GM19035 (cell line): ENCODE measurements at regions not wholly inside any gene's neighbourhood (a gene's known extent, or its start where the extent isn't known, plus 50 kb on each side); places are given as distances from the start of the nearest gene placed in this dataset.
"Not testable (repeated sequence)": the region's sequence is repeated elsewhere in the genome, so short reads cannot be mapped to it uniquely, and the experiment has no call there.

Source experiments
- ATAC-seq: cut with Tn5 transposase; IDR thresholded peaks from one replicate; pipeline ENCODE4 v1.9.1; 2021; ENCODE audit not compliant: unreplicated experiment

DNA sequence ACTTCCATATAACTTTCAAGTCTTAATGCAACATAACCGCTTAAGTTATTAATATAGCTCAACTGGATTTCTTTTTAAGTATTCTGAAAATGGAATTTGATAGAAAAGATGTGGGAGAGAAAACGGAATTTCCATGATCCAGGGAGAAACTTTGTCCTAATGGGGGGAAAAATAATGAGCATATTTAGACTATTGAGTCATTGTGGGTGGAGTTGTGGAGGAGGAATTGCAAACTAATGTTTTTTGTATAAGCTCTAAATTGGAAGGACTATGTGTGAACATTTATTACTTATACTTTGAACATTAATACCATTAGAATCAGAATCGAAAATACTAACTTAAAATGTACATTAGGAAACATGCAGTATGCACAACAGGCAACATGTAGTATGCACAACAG, 159.9 kb upstream of the NEGR1 start:
- ATAC-seq, result no peak

GRCh38 chr1:72439036-72439435, 156.7 kb upstream of the NEGR1 start:
- no peak for ATAC-seq

DNA sequence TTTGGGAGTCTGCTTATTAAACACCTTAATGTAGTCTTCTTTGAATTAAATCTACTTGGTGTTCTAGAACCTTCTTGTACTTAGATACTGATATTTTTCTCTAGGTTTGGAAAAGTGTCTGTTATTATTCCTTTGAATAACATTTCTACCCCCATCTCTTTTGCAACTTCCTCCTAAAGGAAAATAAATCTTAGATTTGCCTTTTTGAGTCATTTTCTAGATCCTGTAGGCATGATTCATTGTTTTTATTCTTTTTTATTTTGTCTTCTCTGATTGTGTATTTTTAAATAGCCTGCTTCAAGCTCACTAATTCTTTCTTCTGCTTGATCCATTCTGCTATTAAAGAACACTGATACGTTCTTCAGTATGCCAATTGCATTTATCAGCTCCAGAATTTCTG, 155.9 kb upstream of the NEGR1 start:
- ATAC-seq, result no peak

- peak; percentile 45 for ATAC-seq
Observed at GRCh38 chr1:72435025-72435424, 152.7 kb upstream of the NEGR1 start.

GRCh38 chr1:72434070-72434469, 151.7 kb upstream of the NEGR1 start:
- ATAC-seq, result peak; percentile 4

DNA sequence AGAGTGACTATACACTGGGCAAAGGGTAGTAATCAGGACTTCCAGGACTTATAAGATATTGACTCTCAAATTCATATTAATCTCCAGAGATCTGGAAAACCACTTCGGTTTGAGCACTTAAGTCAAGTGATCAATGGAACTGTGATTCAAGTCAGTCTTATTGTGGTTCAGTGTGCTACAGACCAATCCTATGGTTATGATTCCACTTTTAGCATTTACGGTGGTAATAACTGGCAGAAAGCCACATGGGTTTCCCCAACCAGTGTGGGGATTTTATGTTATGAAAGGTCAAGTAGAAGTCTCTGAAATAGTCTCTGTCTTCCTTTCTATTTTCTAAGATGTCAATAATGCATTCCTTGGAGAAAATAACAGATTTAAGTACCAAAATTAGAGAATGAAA, 151.3 kb upstream of the NEGR1 start:
- ATAC-seq, result peak; percentile 55

DNA sequence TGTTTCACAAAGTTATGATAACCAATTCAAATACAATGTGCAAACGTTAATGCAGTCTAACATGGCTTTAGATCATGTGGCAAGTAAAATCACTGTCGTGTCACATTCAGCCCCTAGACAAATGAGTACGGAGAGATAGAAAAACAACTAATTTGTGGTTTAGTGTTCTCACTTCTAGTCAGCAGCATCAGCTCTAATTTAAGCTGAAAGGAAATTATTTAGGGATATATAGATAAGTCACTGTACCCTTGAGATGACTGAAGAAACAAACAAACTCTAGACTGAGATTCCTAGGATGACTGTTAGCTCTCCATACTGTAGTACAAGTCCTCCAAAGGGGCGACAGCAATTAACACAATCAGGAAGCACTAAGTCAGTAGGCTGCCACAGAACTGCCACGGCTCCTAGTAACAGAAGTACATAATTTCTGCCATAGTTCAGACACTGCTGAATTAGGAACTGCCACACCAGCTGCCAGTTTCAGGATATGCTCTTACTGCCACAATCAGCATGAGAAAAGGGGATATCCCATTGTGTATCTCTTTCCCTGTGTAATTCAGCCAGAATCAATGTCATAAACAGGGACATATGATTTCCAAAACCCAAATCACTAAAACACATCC, 150.4 kb upstream of the NEGR1 start:
- peak; percentile 44 for ATAC-seq

DNA sequence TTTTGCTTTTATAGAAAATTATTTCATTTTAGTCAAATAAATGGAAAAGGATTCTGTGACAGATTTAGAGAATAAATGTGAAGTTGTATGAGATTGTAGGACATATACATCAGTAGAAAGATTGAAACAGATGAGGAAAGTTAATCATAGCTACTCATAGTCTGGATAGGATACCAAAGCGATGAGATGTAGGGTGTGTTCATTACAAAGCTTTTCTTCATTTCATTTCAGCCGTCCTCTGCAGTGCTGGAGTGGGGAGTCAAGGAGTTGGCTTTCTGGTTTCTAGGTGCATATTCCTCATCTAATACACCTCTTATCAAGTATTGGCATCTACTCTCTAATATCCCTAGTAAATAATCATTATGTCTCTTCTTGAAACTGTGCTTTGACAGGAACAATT, 149.5 kb upstream of the NEGR1 start:
- no peak for ATAC-seq

DNA sequence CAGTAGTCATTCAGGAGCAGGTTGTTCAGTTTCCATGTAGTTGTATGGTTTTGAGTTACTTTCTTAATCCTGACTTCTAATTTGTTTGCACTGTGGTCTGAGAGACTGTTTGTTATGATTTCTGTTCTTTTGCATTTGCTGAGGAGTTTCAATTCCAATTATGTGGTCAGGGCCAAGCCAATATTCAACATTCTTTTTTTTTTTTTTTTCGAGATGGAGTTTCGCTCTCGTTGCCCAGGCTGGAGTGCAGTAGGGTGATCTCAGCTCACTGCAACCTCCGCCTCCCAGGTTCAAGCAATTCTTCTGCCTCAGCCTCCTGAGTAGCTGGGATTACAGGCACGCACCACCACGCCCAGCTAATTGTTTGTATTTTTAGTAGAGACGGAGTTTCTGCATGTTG, 145.9 kb upstream of the NEGR1 start:
- not testable (repeated sequence) for ATAC-seq

- no peak for ATAC-seq
Observed at GRCh38 chr1:72419229-72419628, 136.9 kb upstream of the NEGR1 start.

DNA sequence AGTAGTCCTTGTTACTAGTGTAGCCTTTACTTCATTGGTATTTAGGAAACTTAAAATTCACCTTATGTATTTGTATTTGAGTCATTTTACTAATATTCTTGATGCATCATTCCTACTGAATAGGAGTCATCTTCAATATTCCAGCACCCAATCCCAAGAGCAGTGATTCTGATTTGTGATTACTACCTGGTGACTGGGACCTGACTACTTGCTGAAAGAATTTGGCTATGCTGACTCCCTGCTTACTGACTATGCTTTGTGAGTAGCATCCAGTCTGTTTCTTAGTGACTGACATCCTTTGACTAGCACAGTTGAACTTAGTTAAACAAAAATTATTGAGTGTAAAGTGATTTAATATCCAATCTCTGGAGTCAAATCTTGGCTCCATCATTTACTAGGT, 129.9 kb upstream of the NEGR1 start:
- ATAC-seq, result no peak

- no peak for ATAC-seq
Observed at GRCh38 chr1:72399807-72400206, 117.5 kb upstream of the NEGR1 start.

DNA sequence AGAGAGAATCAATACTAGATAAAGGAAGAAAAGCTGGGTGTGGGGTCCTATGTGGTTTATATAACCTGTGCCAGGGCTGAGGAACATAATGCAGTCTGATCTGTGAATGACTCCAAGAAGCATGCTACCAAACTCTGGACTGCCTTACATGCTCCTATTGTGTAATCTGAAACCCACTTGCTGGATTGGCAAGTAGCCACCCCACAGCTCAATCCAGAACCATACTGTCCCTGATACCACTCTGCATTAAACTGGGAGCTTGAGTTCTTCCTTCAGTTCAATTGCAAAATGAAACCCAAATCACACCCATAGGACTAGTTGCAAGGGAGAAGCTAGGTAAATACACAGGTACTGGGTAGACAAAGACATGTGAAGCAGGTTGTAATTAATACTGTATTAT, 115.4 kb upstream of the NEGR1 start:
- ATAC-seq, result no peak

- ATAC-seq, result no peak
Observed at GRCh38 chr1:72394457-72394856, 112.1 kb upstream of the NEGR1 start.

DNA sequence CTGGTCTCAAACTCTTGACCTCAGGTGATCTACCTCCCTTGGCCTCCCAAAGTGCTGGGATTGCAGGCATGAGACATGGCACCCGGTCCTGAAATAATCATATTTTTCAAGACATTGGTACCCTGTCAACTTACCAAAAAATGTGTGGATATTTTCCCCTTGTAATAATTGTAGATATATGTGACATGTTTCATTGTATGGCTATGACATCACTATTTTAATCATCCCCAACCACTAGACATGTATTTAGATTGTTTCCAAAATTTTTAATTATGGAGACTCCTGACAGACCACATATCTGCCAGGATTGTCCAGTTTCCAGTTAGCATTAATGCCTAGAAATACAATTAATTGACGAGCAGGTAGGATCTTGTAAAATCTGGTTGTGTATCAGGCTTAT, 96.7 kb upstream of the NEGR1 start:
- ATAC-seq, result no peak

GRCh38 chr1:72375226-72375625, 92.9 kb upstream of the NEGR1 start:
- no peak for ATAC-seq

- ATAC-seq, result no peak
Observed at GRCh38 chr1:72371259-72372035, 89.1 kb upstream of the NEGR1 start.

GRCh38 chr1:72370836-72371235, 88.5 kb upstream of the NEGR1 start:
- ATAC-seq, result not testable (repeated sequence)

DNA sequence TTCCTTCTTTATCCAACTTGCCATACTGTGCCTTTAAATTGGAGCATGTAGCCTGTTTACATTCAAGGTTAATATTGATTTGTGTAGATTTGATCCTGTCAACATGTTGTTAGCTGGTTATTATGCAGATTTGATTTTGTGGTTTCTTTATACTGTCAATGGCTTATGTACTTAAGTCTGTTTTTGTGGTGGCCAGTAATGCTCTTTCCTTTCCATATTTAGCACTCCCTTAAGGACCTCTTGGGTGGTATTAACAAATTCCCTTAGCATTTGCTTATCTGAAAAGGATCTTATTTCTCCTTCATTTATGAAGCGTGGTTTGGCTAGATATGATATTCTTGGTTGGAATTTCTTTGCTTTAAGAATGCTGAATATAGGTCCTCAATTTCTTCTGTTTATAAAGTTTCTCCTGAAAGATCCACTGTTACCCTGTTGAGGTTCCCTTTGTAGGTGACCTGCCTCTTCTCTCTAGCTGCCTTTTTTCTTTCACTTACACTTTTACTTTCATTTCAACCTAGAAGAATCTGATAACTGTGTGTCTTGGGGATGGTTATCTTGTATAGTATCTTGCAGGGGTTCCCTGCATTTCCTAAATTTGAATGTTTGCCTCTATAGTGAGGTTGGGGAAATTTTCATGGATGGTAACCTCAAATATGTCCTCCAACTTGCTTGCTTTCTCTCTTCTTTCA, 86.9 kb upstream of the NEGR1 start:
- ATAC-seq, result no peak

GRCh38 chr1:72366466-72366865, 84.1 kb upstream of the NEGR1 start:
- ATAC-seq, result no peak

DNA sequence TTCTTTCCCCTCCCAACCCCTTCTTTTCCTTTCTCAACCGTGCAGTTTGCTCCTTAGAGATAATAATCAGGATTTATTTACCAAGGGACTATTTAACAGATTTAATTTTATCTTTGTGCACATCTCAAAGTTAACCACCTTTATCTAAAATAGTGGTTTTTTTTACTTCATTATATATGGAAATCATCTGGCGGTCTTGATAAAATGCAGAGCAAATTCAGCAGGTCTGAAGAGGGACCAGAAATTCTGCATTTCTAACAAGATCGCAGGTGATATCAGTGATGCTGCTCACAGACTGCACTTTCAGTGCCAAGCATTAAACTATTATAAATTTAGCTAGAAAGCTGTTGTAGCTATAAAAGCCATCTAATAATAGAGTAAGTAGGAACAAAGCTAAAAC, 83.4 kb upstream of the NEGR1 start:
- ATAC-seq, result no peak

DNA sequence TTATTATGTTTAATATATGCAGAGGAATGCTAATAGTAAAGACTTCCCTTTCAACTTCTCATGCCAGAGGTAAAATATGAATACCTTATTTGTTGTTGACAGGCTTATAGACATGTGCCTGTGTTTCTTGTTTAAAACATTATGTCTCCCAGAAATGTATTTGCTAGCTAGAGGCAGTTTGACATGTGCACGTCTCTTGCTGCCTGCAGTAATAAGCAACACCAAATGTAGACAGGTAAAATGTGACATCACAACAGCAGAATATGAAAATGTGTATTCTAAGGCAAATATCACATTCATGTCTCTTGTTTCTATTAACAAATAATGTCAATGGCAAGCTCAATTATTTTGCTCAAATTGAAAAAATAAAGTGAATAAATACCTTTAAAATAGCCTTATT, 80.2 kb upstream of the NEGR1 start:
- ATAC-seq, result no peak
